ENCODE measurements at regions not wholly inside any gene's neighbourhood (a gene's known extent, or its start where the extent isn't known, plus 50 kb on each side); places are given as distances from the start of the nearest gene placed in this dataset.
"Not testable (repeated sequence)": the region's sequence is repeated elsewhere in the genome, so short reads cannot be mapped to it uniquely, and the experiment has no call there.

DNA sequence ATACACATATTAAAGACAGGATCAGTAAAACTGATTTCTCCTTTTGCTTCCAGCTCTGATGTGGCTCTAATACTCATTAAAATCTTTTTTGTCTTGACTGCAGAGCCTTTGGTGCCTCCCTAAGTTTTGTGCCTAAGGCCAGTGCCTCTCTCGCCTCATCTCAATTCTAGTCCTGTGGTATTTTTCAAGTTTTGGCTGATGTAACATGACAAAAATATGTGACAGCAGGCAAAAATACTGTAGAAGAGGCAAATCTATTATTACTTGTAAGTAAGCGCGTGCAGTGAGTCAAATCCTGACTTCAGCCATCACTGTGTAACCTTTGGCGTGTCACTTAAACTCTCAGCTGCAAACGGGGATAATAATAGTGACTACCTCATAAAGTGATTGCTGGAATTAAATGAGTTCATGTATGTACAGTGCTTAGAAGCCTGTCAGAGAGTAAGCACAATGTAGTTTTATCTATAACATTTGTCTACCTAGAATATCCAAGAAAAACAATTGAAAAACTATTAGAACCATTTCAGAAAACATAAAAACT, 74.0 kb downstream of the MAB21L3 start:
- no peak for DNase-seq

DNA sequence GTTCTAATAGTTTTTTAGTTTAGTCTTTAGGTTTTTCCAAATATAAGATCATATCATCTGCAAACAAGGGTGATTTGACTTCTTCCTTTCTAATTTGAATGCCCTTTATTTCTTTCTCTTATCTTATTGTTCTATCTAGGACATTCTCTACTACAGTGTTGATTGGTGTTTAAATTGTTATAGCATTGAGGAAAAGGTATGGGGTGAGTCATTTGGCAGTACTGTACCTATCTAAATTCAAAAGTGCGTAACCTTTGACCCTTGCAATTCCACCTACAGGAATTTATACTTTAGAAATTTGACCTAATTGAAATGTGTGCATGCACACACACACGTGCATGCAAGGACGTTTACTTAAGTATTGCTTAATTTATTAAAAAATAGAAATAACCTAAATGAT, 78.3 kb downstream of the MAB21L3 start:
- DNase-seq = no peak

DNA sequence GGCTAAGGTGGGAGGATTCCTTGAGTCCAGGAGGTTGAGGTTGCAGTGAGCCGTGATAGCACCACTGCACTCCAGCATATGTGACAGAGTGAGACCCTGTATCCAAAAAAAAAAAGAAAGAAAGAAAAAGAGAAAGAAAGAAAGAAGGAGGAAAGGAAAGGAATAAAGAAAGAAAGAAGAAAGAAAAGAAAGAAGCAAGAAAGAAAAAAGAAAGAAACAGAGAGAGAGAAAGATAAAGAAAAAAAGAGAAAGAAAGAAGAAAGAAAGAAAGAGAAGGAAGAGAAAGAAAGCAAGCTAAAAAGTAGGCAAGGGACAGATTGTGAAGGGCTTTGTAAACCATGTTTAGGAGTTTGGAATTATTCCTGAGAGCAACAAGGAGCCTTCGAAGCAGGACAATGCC, 80.1 kb downstream of the MAB21L3 start:
- no peak for DNase-seq

DNA sequence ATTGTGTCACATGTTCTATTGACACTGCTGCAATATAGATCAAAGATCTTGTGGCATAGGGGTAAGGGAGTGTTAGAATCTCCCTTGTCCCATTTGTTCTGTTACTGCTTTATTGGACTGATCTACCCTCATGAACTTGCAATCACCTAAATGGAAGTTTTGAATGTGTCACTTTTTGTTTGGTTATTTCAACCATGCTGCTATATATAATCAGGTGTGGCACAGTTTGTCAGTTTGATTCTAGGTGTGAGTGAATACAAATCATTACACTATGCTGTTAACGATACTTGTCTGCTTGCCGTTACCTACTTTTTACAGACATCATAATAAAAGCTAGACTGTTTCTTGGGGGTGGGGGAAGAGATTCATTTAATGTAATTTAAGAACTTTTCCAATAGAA, 82.6 kb downstream of the MAB21L3 start:
- DNase-seq = no peak

DNA sequence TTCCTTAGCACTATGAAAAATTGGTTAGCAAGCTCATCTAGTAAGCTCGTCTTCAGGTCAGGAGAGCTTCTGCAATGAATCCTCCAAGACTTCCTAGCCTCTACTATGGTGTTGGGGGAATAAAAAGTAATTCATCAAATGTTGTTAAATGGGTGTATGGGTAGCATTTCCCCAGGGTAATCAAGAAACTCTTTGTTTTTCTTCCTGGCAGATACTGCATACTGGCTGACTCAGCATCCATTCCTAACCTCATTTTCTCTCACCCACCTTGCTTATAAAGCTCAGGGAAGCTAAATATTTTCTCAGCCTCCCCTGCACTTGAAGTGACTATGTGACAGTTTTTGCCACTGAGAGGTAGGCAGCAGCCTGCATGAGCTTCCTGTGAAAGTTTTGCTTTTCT, 83.4 kb downstream of the MAB21L3 start:
- DNase-seq = no peak

DNA sequence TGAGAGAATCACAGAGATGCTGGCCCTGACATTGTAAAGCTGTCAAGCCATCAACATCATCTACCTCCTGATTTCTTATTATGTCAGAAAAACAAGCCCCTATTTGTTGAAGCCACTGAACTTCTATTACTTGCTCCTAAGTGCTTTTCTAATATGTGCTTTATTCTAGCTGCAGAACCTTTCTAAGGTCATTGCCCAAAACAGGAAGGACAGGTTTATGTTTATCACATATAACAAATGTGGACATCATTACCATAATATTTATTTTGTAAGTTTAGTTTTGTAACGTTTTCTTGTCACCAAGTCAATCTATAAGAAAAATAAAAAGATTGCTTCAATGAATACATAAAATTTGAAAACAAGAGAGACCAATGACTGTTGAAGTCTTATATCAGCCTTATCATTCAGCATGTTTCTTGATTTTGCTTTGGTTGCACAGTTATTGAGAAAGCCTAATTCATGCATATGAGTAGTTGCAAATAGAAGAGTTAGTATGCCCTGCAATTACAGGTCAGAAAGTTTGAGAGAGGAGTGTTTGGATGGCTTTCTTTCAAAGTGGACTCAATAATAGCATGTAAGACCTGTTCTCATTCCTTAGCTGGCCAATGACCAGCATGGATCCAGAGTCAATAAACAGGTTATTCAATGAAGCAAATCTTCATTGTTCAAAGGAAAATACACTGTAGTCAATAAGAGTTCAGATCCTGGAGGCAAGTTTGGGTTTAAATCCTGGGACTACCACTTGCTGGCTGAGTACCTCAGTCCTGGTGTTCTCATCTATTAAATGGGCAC, 84.1 kb downstream of the MAB21L3 start:
- no peak for DNase-seq

DNA sequence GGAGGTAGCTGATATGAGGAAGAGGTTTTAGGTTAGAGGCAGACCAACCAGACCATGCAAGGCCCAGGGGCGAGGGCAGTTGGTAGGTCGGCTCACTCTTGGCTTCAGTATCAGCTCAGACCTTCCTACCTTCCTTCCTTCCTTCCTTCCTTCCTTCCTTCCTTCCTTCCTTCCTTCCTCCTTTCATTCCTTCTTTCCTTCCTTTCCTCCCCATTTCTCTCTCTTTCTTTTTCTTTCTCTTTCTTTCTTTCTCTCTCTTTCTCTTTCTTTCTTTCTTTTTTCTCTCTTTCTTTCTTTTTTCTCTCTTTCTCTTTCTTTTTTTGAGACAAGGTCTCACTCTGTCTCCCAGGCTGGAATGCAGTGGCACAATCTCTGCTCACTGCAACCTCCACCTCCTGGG, 89.1 kb downstream of the MAB21L3 start:
- not testable (repeated sequence) for DNase-seq

DNA sequence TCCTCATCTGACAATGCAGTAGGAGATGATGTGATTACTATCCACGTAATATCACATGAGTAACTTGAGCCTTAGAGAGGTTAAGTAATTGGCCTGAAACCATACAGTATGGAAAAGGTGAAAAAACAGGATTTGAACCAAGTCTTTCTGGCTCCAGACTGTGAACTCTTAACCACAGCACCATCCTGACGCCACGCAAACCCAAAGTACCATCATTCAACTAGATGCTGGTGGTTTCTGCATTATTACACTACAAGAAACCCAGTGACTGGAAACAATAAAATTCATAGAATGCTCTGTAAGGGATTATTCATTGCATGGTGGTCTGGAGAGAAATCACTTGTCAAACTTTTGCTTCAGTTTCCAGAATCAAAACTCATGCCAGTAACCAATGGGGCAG, 90.7 kb downstream of the MAB21L3 start:
- DNase-seq = no peak

DNA sequence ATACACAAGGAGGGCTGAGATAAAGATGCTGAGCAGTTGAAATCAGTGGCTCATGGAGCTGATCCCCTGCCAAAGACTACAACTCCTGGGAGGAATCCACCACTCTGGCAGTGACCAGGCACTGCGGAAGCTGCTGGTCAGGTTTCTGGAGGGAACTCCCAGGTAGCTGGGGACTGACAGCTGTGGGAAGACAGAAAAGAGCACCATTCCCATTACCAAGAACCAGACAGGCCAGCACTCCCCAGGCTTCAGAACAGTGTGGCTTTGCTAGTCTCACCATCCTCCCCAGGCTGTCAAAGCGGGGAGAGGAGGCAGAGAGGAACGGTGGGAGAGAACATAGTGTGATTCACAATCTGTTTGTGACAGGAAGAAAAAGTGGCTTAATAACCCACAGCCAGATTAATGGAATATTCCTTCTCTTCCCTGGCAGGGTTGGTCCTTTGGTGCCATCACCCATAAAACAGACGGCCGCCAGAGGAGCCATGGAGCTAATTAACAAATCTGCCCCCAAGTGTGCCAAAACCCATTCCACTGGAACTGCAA, 92.1 kb downstream of the MAB21L3 start:
- no peak for DNase-seq

DNA sequence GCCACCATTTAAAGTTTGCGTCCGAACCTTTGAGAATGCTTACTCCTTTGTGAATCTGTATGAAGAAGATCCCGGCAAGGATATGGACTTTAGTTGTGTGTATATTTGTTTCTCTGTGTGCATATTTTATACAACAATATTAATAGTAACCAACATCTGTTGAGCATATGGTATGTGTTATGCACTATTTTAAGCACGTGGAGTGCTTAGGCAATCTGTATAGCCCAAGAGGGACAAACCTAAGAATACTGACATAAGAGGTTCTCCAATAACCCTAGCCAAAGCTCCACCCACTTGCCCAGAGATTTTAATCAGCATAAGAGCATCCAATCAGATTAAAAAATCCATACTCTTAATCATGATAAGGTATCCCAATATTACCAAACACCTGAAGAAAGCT, 92.7 kb downstream of the MAB21L3 start:
- no peak for DNase-seq

DNA sequence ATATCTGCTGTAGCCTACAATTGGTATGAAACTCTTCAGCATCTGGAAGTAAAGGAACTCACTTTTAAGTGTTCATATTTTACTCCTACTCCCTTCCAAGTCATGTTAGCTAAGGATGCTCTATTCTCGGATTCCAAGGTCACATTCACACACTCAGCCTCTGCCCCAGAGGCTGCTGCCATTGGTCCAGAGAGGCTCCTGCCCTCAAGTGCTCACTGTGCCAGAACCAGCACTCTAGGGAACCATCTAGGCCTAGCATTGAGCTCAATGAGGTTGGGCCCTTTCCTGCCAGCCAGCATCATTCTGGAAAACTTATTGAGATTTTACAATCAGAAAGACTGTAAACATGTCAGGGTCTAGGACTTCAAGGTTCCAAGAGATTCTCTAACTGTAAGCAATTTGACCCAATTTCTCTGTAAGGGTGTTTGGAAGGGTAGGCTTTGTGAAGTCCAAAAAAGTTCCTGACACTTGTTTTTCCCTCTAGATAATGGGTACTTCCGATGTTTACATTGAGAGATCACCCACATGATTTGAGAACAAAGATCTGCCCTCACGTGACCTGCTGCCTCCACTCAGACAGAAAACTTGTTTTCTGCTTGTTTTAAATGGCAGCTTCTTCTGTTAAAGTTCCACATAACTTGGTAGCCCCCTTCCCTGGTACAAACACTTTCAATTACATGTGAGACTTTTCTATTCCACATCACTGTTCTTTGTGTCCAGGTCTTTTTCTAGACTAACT, 94.9 kb downstream of the MAB21L3 start:
- no peak for DNase-seq

DNA sequence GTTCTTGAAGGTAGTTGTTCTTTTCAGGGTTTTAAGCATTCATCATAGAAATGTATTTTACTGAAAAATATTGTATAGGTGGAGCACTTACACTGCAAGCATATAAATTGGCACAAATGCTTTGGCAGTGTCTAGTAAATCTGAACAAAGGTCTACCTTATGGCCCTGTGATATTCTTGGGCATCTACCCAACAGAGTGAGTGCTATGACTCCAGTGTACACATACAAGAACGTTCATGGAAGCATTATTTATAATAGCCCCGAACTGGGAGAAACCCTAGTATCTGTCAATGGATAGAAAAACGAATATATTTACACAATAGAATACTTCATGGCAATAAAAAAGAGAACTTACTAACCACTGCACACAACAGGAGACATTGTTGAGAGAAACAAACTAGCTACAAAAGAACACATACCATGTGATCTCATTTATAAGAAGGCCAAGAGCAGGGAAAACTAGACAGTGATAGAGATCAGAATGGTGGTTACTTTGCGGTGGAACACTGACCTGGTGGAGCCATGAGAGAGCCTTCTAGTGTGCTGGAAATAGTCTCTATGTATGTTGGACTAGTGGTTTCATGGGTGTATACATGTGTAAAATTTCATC, 96.0 kb downstream of the MAB21L3 start:
- no peak for DNase-seq

DNA sequence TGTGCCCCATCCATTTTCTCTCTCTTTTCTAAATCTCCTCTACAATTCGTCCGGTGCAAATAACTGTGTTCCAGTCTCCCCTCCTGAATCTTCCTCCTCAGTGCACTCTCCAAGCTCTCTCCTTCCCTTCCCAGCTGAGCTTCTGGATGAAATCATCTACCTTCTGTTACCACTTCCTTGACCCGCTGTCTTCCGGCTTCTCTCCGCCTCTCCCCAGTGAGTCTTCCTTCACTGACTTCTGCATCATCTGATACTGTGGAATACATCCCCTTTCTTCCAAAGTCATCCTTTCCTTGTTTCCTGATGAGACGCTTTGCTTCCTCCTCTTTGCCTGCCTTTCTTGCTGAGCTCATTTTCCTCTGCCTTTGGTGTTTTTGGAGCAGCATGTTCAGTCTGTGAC, 96.9 kb downstream of the MAB21L3 start:
- DNase-seq = no peak

DNA sequence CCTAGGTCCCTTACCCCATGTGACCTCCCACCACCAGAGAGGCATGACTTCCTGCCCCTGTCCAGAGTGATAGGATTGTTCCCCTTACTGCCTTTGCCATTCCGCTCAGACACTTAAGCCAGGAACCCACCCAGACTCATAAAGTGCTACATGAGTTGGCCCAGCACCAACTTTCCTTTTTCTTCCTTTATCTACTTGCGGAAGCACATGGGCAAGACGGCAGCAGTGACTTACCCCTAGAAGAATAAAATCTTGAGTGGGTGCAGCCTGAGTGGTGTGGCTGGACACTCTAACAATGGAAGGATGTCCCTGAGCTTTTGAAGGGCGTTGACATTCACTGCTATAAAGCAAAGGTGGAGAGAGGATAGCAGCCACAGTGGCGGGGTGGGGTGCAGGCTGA, 100.1 kb downstream of the MAB21L3 start:
- no peak for DNase-seq

DNA sequence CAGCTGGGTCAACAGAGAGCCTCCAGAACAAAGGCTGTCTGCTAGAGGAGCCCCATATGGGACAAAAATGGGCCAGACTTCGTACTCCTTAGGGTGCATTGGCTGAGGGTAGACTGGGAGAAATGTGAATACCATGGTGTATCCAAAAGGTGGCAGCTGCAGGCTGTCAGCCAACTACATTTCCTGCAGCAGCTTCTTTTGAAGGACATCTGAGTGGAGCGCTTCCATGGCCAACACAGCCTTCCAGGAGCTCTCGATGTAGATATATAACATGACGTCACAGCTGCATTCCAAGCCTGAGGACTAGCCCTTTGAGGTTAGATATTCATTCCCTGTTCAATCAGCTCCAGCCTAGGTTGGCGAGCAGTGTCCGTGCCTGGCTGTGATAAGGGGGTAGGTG, 107.7 kb downstream of the MAB21L3 start:
- no peak for DNase-seq

DNA sequence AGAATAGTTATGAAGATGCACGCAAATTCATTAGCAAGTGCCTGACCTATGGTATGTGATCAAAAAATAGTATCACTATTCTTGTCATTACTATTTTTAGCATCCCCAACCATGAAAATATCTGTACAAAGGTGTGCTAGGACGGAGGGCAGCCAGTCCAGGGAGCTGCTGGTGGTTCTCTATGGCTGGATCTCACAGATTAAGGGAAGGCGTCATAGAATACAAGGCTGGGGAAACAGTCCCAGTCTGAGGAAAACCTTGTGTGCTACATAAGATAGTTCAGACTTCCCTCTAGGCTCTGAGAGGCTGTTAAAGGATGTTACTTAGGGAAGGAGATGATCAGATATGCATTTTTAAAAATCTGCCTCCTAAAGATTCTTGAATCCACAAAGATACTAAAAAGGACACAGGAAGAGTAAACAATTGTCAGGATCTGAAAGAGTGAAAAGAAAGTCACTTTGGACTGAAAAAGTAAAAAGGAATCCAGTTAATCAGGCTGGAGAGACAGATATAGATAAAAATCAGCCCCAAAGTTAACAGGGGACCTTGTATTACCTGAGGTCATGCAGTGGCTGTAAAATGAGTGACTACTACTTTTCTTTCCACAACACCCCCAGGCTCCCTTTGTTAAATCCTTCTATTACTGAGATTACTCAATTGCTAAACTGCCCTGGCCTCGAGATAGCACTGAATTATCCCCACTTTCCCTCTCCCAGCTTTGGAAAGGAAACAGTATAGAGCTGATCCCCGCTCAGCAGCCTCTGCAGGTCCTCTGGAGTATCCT, 108.6 kb downstream of the MAB21L3 start:
- no peak for DNase-seq

DNA sequence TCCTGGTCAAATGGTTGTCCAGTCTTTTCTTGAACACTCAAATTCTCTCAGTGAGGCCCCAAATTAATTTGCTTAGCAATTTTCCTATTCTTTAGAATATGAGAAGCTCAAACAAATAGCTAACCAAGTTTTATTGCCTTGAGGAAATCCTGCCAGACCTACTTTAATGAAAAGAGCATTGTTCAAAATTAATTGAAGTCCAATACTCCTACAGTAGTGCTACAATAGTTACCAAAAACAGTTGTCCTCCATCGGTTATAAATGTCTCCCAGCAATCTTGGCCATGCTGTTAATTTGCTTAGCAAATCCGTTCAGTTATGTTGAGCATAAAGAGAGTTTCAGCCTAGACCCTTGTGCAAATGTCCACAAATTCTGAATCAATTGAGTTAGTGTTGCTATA, 112.9 kb downstream of the MAB21L3 start:
- no peak for DNase-seq

DNA sequence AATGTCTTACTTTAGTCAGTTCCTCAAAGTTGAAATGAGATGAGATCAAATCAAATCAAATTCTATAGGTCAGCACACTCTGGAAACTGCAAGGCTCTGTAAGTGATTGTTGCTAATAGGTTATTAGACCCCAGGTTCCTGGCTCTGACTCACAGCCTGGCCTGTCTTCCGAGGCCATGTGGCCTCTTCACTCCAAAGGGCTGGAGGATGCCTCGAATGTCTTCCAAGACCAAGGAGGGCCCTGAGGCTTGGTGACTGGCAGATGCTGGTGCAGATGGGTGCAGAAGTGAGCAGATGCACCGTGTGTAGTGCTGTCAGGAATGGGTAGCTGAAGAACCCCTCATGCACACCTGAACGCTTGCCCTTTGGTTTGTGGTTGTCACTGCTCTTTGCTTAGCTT, 113.4 kb downstream of the MAB21L3 start:
- no peak for DNase-seq

DNA sequence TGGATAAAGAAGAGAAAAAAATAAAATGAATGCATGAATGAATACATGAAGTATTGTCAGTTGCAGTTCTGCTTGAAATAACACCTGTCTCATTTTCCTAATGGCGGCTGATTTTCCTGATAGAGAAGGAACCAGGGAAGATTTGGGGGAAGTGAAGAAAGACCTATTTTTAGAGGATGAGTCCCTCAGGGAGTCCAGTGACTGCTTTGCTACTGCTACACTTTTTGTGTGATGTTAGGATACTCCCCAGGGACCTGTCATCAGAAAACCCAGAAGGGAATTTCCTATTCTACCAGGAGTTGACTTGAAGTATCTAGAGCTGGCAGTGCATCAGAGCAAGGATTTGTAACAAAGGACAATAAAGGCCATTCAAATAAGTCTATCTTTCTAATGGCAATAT, 114.8 kb downstream of the MAB21L3 start:
- no peak for DNase-seq

DNA sequence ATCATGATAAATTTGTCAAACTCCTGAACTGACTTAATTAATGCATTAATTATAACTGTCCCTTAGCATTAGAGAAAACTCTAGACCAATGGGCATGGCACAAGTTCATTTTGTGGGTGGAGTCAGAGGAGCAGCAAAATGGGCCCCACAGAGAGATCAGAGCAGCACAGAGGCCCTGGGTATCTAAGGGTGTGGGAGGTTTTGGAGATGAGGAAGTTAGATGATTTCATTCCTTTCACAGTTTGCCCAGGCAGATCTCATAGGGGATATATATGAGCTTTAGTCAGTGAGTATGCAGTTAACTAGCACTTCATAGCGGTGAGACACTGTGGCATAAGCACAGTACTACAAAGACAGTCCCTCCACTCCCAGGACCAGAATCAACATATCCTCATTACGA, 117.3 kb downstream of the MAB21L3 start:
- no peak for DNase-seq

DNA sequence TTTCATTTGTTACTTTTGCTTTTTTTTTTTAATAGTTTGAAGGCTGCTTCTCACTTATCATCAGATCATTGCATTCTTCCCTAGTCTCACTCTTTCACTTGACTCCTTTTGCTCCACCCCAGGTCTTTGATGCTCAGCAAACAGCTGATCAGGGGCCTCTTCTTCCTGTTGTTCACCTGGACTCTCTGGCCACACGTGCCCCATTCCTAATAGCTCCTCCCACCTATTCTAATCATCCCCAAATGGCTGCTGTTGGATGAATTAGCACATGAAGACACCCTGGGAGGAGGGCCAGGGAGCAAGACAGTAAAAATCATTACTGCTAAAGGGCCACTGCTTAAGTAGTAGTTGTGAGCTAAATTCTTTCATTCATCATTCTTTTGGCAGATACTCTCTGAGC, 119.5 kb downstream of the MAB21L3 start:
- no peak for DNase-seq

DNA sequence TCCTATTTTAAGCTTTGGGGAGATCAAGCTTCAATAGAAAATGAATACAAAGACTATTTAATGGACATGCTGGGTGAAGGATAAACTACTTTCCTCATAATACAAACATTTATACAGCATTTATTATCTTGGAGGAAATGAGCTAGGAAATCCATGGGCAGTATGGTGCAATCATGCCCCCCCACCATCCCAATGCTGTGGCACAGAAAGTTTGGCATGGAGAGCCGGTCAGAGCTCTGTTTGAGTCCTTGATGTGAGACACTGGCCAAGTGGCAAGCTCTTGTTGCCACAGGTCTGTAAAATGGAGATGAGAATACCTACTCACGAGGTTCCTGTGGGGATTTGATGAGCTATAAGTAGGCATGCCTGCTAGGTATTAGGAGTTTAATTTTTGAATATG, 120.6 kb downstream of the MAB21L3 start:
- DNase-seq = no peak

DNA sequence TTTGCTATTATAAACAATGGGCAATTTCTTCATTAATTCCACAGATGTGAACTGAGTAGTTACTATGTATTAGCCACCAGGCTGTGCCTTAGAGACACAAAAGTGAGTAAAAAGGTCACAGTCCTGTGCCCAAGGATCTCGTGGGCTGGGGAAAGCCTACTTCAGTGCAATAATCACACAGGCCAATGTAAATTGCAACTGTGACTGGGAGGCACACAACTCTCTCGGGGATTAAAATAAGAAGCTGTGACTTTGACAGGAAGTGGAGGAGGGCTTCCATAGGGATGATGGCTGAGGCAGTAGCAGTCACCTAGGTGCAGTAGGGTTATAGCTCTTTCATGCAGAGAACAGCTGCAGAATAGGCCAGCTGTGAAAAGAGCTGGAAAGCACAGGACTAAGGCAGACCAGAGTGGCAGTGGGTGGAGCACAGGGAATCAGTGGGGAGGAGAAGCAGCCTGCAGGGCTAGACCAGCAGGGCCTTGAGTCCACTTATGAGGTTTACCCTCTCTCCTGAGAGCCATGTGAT, 121.9 kb downstream of the MAB21L3 start:
- no peak for DNase-seq

All from activated CD4-positive, alpha-beta T cell treated with anti-CD3 and anti-CD28 coated beads, Interleukin-10, Interleukin-2, amounts not matched to agents 100 ng/mL and 50 ng/mL, durations not matched to agents 16 hours and 8 hours (primary cell).